AG04449 (cell line): ENCODE measurements at regions not wholly inside any gene's neighbourhood (a gene's known extent, or its start where the extent isn't known, plus 50 kb on each side); places are given as distances from the start of the nearest gene placed in this dataset.
A peak's percentile ranks its signal among the peaks of the same experiment; 100 is the strongest.

Experiments used
- CTCF ChIA-PET: fragments of 350-600 bp; formaldehyde crosslinking; extraction: SDS; loops from one replicate; lab custom pipeline; 2021; ENCODE audit warnings: antibody characterized with exemption; lab: Yijun Ruan, JAX
- POLR2A ChIA-PET: fragments of 400-600, 350-600 bp; formaldehyde crosslinking; extraction: SDS; loops from one replicate; lab custom pipeline; 2020; ENCODE audit warnings: antibody characterized with exemption, inconsistent platforms; lab: Yijun Ruan, JAX
- DNase-seq: peaks from one replicate; pipeline ENCODE4 v3.0.0-alpha.2; 2010; ENCODE audit warnings: low read depth, low spot score
- H3K4me3 ChIP-seq: 2 replicates; pipeline ENCODE4 v1.5.1; 2011; ENCODE audit warnings: low read depth, mild to moderate bottlenecking, control low read depth, low read length
- CTCF ChIP-seq: IDR thresholded peaks from one replicate; pipeline ENCODE4 v1.5.1; 2011; ENCODE audit warnings: mild to moderate bottlenecking, moderate library complexity, low read length, control low read depth, inconsistent platforms; ENCODE audit not compliant: insufficient read depth; ENCODE audit errors: missing control alignments

- CTCF ChIA-PET, result interaction anchor here (0.7 to 1.4 kb wide), 8 partner anchors 10 to 1319 kb away, joined by 3 to 8 read pairs (median 3); no protein-coding TSS in a partner anchor
- no peak for DNase-seq
- POLR2A ChIA-PET, result no interaction called here
- TF ChIP-seq CTCF, result peak; percentile 59
- no peak overlapping the region for H3K4me3 ChIP-seq
Measured at GRCh38 chr18:28961669-28962228, 784.8 kb upstream of the CDH2 start.

GRCh38 chr18:28960146-28960545 lies 783.2 kb upstream of the CDH2 start:
- CTCF ChIA-PET, result no interaction called here

GRCh38 chr18:28952339-28952738 lies 775.4 kb upstream of the CDH2 start:
- H3K4me3 ChIP-seq, result no peak overlapping the region
- ChIA-PET CTCF (no interaction called here), POLR2A (no interaction called here)
- DNase-seq, result no peak
- TF ChIP-seq CTCF, result no peak

More at GRCh38 chr18:28960146-28960545, 783.2 kb upstream of the CDH2 start:
- TF ChIP-seq CTCF, result no peak
- no peak overlapping the region for H3K4me3 ChIP-seq
- no peak for DNase-seq
- POLR2A ChIA-PET, result no interaction called here

GRCh38 chr18:28947900-28948299 lies 771.0 kb upstream of the CDH2 start:
- no peak for DNase-seq
- ChIA-PET POLR2A (no interaction called here), CTCF (no interaction called here)
- TF ChIP-seq CTCF, result no peak
- H3K4me3 ChIP-seq, result no peak overlapping the region

- POLR2A ChIA-PET, result no interaction called here
- no peak for DNase-seq
- no peak overlapping the region for H3K4me3 ChIP-seq
- CTCF ChIA-PET, result no interaction called here
- no peak for TF ChIP-seq CTCF
Measured at GRCh38 chr18:28946471-28946870, 769.5 kb upstream of the CDH2 start.

GRCh38 chr18:28922936-28923335 lies 746.0 kb upstream of the CDH2 start:
- TF ChIP-seq CTCF, result no peak
- H3K4me3 ChIP-seq, result no peak overlapping the region
- CTCF ChIA-PET, result no interaction called here
- POLR2A ChIA-PET, result no interaction called here
- DNase-seq, result no peak
